ENCODE measurements at regions not wholly inside any gene's neighbourhood (a gene's known extent, or its start where the extent isn't known, plus 50 kb on each side); places are given as distances from the start of the nearest gene placed in this dataset.

- no peaks in the 10 kb centered on the region for H3K27me3 Mint-ChIP-seq (ENCODE audit: unreplicated experiment)
- no peaks in the 10 kb centered on the region for H3K9me3 Mint-ChIP-seq (ENCODE audit: unreplicated experiment)
- H3K4me3 Mint-ChIP-seq (ENCODE audit: unreplicated experiment): no peak overlapping the region
- H3K4me1 Mint-ChIP-seq (ENCODE audit: low read depth, unreplicated experiment): no peaks in the 10 kb centered on the region
- no peak overlapping the region for H3K27ac Mint-ChIP-seq (ENCODE audit: unreplicated experiment)
- TF ChIP-seq CTCF (IDR thresholded peaks at IDR 0.05; ENCODE audit: partially characterized antibody, unreplicated experiment): no peak
- DNase-seq: no peak
- H3K36me3 Mint-ChIP-seq (ENCODE audit: unreplicated experiment): no peaks in the 10 kb centered on the region
These were observed 1683.1 kb upstream of the ADGRL3 start for GRCh38 chr4:59517007-59517406.

- TF ChIP-seq CTCF (IDR thresholded peaks at IDR 0.05; ENCODE audit: partially characterized antibody, unreplicated experiment): no peak
- H3K4me3 Mint-ChIP-seq (ENCODE audit: unreplicated experiment): no peak overlapping the region
- no peak overlapping the region for H3K27ac Mint-ChIP-seq (ENCODE audit: unreplicated experiment)
- H3K4me1 Mint-ChIP-seq (ENCODE audit: low read depth, unreplicated experiment): no peaks in the 10 kb centered on the region
- no peak for DNase-seq
- no peaks in the 10 kb centered on the region for H3K27me3 Mint-ChIP-seq (ENCODE audit: unreplicated experiment)
- no peaks in the 10 kb centered on the region for H3K36me3 Mint-ChIP-seq (ENCODE audit: unreplicated experiment)
- H3K9me3 Mint-ChIP-seq (ENCODE audit: unreplicated experiment): no peaks in the 10 kb centered on the region
These were observed 1681.9 kb upstream of the ADGRL3 start for GRCh38 chr4:59518005-59518823.

GRCh38 chr4:59525885-59526284 lies 1674.2 kb upstream of the ADGRL3 start:
- H3K27me3 Mint-ChIP-seq (ENCODE audit: unreplicated experiment): no peaks in the 10 kb centered on the region
- no peaks in the 10 kb centered on the region for H3K36me3 Mint-ChIP-seq (ENCODE audit: unreplicated experiment)
- H3K4me3 Mint-ChIP-seq (ENCODE audit: unreplicated experiment): no peak overlapping the region
- no peak for TF ChIP-seq CTCF (IDR thresholded peaks at IDR 0.05; ENCODE audit: partially characterized antibody, unreplicated experiment)
- H3K27ac Mint-ChIP-seq (ENCODE audit: unreplicated experiment): no peak overlapping the region
- peaks cover 2% of the 10 kb centered on the region for H3K9me3 Mint-ChIP-seq (ENCODE audit: unreplicated experiment)
- H3K4me1 Mint-ChIP-seq (ENCODE audit: low read depth, unreplicated experiment): no peaks in the 10 kb centered on the region
- no peak for DNase-seq

- no peaks in the 10 kb centered on the region for H3K4me1 Mint-ChIP-seq (ENCODE audit: low read depth, unreplicated experiment)
- H3K27me3 Mint-ChIP-seq (ENCODE audit: unreplicated experiment): no peaks in the 10 kb centered on the region
- no peak for TF ChIP-seq CTCF (IDR thresholded peaks at IDR 0.05; ENCODE audit: partially characterized antibody, unreplicated experiment)
- DNase-seq: no peak
- H3K36me3 Mint-ChIP-seq (ENCODE audit: unreplicated experiment): no peaks in the 10 kb centered on the region
- no peak overlapping the region for H3K27ac Mint-ChIP-seq (ENCODE audit: unreplicated experiment)
- H3K9me3 Mint-ChIP-seq (ENCODE audit: unreplicated experiment): no peaks in the 10 kb centered on the region
- H3K4me3 Mint-ChIP-seq (ENCODE audit: unreplicated experiment): no peak overlapping the region
These were observed 1664.6 kb upstream of the ADGRL3 start for GRCh38 chr4:59535541-59535940.

GRCh38 chr4:59536428-59536827 lies 1663.7 kb upstream of the ADGRL3 start:
- Mint-ChIP-seq H3K27me3 (ENCODE audit: unreplicated experiment) (no peaks in the 10 kb centered on the region), H3K4me3 (ENCODE audit: unreplicated experiment) (no peak overlapping the region), H3K27ac (ENCODE audit: unreplicated experiment) (no peak overlapping the region), H3K4me1 (ENCODE audit: low read depth, unreplicated experiment) (no peaks in the 10 kb centered on the region), H3K9me3 (ENCODE audit: unreplicated experiment) (no peaks in the 10 kb centered on the region), H3K36me3 (ENCODE audit: unreplicated experiment) (no peaks in the 10 kb centered on the region)
- TF ChIP-seq CTCF (IDR thresholded peaks at IDR 0.05; ENCODE audit: partially characterized antibody, unreplicated experiment): no peak
- no peak for DNase-seq
